ENCODE measurements at regions not wholly inside any gene's neighbourhood (a gene's known extent, or its start where the extent isn't known, plus 50 kb on each side); places are given as distances from the start of the nearest gene placed in this dataset.

DNA sequence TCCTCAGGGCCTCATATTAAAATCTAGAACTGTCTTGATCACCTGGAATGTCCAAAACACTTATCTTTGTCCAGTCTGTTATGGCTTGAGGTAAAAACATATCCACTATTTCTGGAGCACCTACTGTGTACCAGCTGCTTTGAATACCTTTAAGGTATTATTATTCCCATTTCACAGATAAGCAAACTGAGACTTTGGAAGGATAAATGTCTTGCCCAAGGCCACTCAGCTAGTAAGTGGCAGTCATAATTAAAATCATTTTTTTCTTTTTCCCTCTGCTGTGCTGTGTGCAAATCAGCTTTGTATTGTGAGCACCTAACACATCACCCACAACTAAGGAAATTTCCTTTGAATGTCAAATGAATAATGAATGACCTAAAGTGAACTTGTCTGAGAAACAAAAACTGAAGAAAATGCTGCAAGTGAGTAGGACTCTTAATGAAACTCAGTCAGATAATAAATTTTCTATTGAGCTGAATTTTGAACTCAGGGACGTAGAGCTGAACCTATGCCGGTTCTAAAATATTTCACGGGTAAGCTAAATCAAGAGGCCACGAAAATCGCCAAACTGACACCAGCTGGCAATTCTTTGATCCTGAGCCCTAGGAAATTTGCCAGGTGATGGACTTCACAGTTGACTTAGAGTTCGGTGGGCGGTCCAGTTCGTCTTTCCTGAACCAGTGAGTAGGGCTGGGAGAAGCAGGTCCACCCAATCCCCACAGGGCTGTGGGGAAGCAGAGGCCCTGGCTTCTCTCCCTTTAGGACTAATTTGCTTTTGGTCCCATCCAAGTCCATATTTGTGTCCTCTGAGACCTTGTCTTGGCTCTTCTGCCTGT lies 159.7 kb upstream of the PWP1 start:
- no TSS peak for BruUV-seq (replicated peaks)
- in situ Hi-C loops (cut with HindIII; ENCODE audit: extremely low pct_ligation_motif_present, low pct_unique_long_range_greater_than_20kb) (no loop called here), intact Hi-C loops (cut with micrococcal nuclease; ENCODE audit: unreplicated experiment) (no loop called here)
- ChIA-PET CTCF (ENCODE audit: low intra/inter-chr PET ratio, low total read pairs) (no interaction called here), POLR2A (no interaction called here)
- no peak overlapping the region for H3K4me3 ChIP-seq (replicated peaks in 1 of 3; ENCODE audit: insufficient read depth in 1 of 3, low read depth in 2 of 3, low read length in 3 of 3)
- H4K20me1 ChIP-seq (ENCODE audit: insufficient read depth, low read length), result no peaks in the 10 kb centered on the region
- H3K9me3 ChIP-seq (ENCODE audit: low read length), result no peaks in the 10 kb centered on the region
- no peak overlapping the region for H2AFZ ChIP-seq (ENCODE audit: low read length)
- no peak overlapping the region for H3K27ac ChIP-seq (ENCODE audit: extremely low read length, insufficient read depth, low read length)
- WGBS (ENCODE audit: low lambda C conversion rate), result 54% methylated on average over 8 of the region's 8 CpGs
- TF ChIP-seq CEBPB (IDR thresholded peaks at IDR 0.05; ENCODE audit: borderline replicate concordance, low read depth, low read length), result no peak
- no peak for TF ChIP-seq KMT2B (CRISPR knock-in tag; IDR thresholded peaks at IDR 0.05)
- TF ChIP-seq FOXO1 (CRISPR knock-in tag; IDR thresholded peaks at IDR 0.05), result no peak
- TF ChIP-seq SETDB1 (CRISPR knock-in tag; IDR thresholded peaks at IDR 0.05; ENCODE audit: borderline replicate concordance), result no peak
- peak; percentile 82 for TF ChIP-seq ZNF629 (CRISPR knock-in tag; conservative IDR thresholded peaks at IDR 0.05)
- TF ChIP-seq ZNF781 (CRISPR knock-in tag; IDR thresholded peaks at IDR 0.05; ENCODE audit: borderline replicate concordance, not compliant biosample characterization), result no peak
- FAIRE-seq, result no peak
- ATAC-seq, result no peak
- no peak for DNase-seq (ENCODE audit: low spot score)
- H3K36me3 ChIP-seq (replicated peaks in 1 of 2; ENCODE audit: control insufficient read depth in 1 of 2, insufficient read depth in 2 of 2, low read length in 2 of 2), result no peaks in the 10 kb centered on the region
- no peak overlapping the region for H3K9ac ChIP-seq (ENCODE audit: insufficient read depth, low read depth, low read length)
- H3K4me2 ChIP-seq (ENCODE audit: low read depth, low read length), result no peak overlapping the region
- peaks cover 39% of the 10 kb centered on the region for H3K4me1 ChIP-seq (ENCODE audit: insufficient read depth, low read length)
- no peaks in the 10 kb centered on the region for H3K79me2 ChIP-seq (ENCODE audit: insufficient read depth, low read length)
- no peaks in the 10 kb centered on the region for H3K27me3 ChIP-seq (ENCODE audit: control insufficient read depth in 1 of 2, insufficient read depth in 2 of 2, low read length in 2 of 2)

DNA sequence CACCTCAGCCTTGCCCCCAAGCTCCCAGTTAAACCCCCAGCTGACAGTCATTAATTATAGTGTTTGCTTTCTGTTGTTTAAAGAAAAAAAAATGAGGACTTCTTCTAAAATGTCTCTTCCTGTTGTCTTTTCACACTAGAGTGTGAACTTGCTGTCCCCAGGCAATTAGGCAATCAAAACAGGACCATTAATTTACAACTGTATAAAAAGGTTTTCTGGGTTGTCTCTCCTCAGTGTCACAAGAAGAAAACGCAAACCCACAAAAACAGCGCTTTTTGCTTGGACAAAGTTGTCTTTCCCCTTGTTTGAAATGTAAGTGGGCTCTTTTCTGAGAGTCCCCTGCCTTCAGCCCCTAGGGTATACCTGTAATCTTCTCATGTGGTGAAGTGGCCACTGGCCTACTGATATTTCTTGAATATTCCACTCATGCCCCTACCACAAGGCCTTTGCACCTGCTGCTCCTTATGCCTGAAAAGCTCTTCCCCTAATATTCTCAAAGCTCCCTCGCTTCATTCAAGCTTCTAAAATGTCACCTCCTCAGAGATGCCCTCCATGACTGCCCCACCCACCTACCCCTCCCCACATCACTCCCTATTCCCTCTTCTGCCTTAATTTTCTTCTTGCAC lies 158.9 kb upstream of the PWP1 start:
- no peak for FAIRE-seq
- Histone ChIP-seq H3K27me3 (ENCODE audit: control insufficient read depth in 1 of 2, insufficient read depth in 2 of 2, low read length in 2 of 2) (no peaks in the 10 kb centered on the region), H3K27ac (ENCODE audit: extremely low read length, insufficient read depth, low read length) (no peak overlapping the region), H3K9me3 (ENCODE audit: low read length) (no peaks in the 10 kb centered on the region), H3K36me3 (replicated peaks in 1 of 2; ENCODE audit: control insufficient read depth in 1 of 2, insufficient read depth in 2 of 2, low read length in 2 of 2) (no peaks in the 10 kb centered on the region), H3K9ac (ENCODE audit: insufficient read depth, low read depth, low read length) (no peak overlapping the region), H3K4me1 (ENCODE audit: insufficient read depth, low read length) (peaks cover 39% of the 10 kb centered on the region), H3K4me3 (replicated peaks in 1 of 3; ENCODE audit: insufficient read depth in 1 of 3, low read depth in 2 of 3, low read length in 3 of 3) (no peak overlapping the region), H3K79me2 (ENCODE audit: insufficient read depth, low read length) (no peaks in the 10 kb centered on the region), H4K20me1 (ENCODE audit: insufficient read depth, low read length) (no peaks in the 10 kb centered on the region), H2AFZ (ENCODE audit: low read length) (no peak overlapping the region), H3K4me2 (ENCODE audit: low read depth, low read length) (no peak overlapping the region)
- BruUV-seq (replicated peaks), result no TSS peak
- intact Hi-C loops (cut with micrococcal nuclease; ENCODE audit: unreplicated experiment), result no loop called here
- in situ Hi-C loops (cut with HindIII; ENCODE audit: extremely low pct_ligation_motif_present, low pct_unique_long_range_greater_than_20kb), result no loop called here
- no peak for DNase-seq (ENCODE audit: low spot score)
- ChIA-PET CTCF (ENCODE audit: low intra/inter-chr PET ratio, low total read pairs) (no interaction called here), POLR2A (interaction anchor here (1.0 kb wide), 1 partner anchor 32 kb away, joined by 3 read pairs; no protein-coding TSS in a partner anchor)
- TF ChIP-seq PAWR (CRISPR knock-in tag; IDR thresholded peaks at IDR 0.05; ENCODE audit: borderline replicate concordance), result no peak
- TF ChIP-seq ZFP62 (CRISPR knock-in tag; IDR thresholded peaks at IDR 0.05), result no peak
- no peak for TF ChIP-seq HDAC2 (CRISPR knock-in tag; IDR thresholded peaks at IDR 0.05)
- TF ChIP-seq RFXAP (CRISPR knock-in tag; IDR thresholded peaks at IDR 0.05; ENCODE audit: borderline replicate concordance), result no peak
- TF ChIP-seq, protein P1, sequence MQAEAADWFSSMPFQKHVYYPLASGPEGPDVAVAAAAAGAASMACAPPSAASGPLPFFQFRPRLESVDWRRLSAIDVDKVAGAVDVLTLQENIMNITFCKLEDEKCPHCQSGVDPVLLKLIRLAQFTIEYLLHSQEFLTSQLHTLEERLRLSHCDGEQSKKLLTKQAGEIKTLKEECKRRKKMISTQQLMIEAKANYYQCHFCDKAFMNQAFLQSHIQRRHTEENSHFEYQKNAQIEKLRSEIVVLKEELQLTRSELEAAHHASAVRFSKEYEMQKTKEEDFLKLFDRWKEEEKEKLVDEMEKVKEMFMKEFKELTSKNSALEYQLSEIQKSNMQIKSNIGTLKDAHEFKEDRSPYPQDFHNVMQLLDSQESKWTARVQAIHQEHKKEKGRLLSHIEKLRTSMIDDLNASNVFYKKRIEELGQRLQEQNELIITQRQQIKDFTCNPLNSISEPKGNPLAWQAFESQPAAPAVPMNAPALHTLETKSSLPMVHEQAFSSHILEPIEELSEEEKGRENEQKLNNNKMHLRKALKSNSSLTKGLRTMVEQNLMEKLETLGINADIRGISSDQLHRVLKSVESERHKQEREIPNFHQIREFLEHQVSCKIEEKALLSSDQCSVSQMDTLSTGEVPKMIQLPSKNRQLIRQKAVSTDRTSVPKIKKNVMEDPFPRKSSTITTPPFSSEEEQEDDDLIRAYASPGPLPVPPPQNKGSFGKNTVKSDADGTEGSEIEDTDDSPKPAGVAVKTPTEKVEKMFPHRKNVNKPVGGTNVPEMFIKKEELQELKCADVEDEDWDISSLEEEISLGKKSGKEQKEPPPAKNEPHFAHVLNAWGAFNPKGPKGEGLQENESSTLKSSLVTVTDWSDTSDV (CRISPR knock-in tag; IDR thresholded peaks at IDR 0.05), result no peak
- no peak for ATAC-seq
- 96% methylated on average over 3 of the region's 3 CpGs for WGBS (ENCODE audit: low lambda C conversion rate)
